HEK293 (cell line): ENCODE measurements at regions not wholly inside any gene's neighbourhood (a gene's known extent, or its start where the extent isn't known, plus 50 kb on each side); places are given as distances from the start of the nearest gene placed in this dataset.

Experiments
- CTCF ChIA-PET: fragments of 350-600 bp; formaldehyde crosslinking; extraction: SDS; loops from one replicate; lab custom pipeline; 2021; ENCODE audit warnings: antibody characterized with exemption; lab: Yijun Ruan, JAX
- POLR2A ChIA-PET: fragments of 300-600 bp; formaldehyde crosslinking; extraction: SDS; loops from one replicate; lab custom pipeline; 2020; ENCODE audit warnings: antibody characterized with exemption, inconsistent platforms; lab: Yijun Ruan, JAX
- H3K27ac ChIP-seq: fragments of 200-500 bp; sonication (Bioruptor generic); 2 replicates; pipeline ENCODE4 v1.5.1; 2014; ENCODE audit warnings: low read depth, low read length, control low read depth, inconsistent platforms; ENCODE audit errors: extremely low read depth
- H3K36me3 ChIP-seq, 2 experiments: fragments of 200-500 bp in 1 of 2; sonication (Bioruptor generic) in 1 of 2; 1 replicate in 1 of 2; 2 replicates in 1 of 2; pipeline ENCODE4 v1.5.1; 2014 to 2017; ENCODE audit warnings: inconsistent platforms in 2 of 2, low read length in 2 of 2; ENCODE audit not compliant: control insufficient read depth in 2 of 2, insufficient read depth in 1 of 2
- H3K4me1 ChIP-seq: fragments of 200-500 bp; sonication (Bioruptor generic); 2 replicates; pipeline ENCODE4 v1.5.1; 2014; ENCODE audit warnings: mild to moderate bottlenecking, low read length, inconsistent platforms; ENCODE audit not compliant: control insufficient read depth, insufficient read depth
- H3K4me3 ChIP-seq: 2 replicates; pipeline ENCODE4 v1.5.1; 2011; ENCODE audit warnings: low read depth, mild to moderate bottlenecking, control low read depth, low read length, moderate library complexity
- H3K9me3 ChIP-seq: fragments of 200-500 bp; sonication (Bioruptor generic); 2 replicates; pipeline ENCODE4 v1.5.1; 2014; ENCODE audit warnings: low read depth, low read length, inconsistent platforms; ENCODE audit not compliant: control insufficient read depth, insufficient read depth
- ATF2 ChIP-seq: fragments of 450-650 bp; formaldehyde crosslinking; IDR thresholded peaks from 2 replicates; pipeline ENCODE4 v1.5.1; 2016; ENCODE audit warnings: missing biosample characterization, missing genetic modification characterization, low read depth
- CTCF ChIP-seq: fragments of 450-650 bp; formaldehyde crosslinking; IDR thresholded peaks from 2 replicates; pipeline ENCODE4 v1.5.1; 2016; ENCODE audit warnings: missing biosample characterization, missing genetic modification characterization
- EGR2 ChIP-seq: fragments of 450-650 bp; formaldehyde crosslinking; IDR thresholded peaks from 2 replicates; pipeline ENCODE4 v1.5.1; 2016; ENCODE audit warnings: low read depth, missing biosample characterization, missing genetic modification characterization
- ELK4 ChIP-seq: IDR thresholded peaks from 2 replicates; pipeline ENCODE4 v1.6.1; 2011; ENCODE audit warnings: mild to moderate bottlenecking, low read depth, low read length, borderline replicate concordance
- FEZF1 ChIP-seq: fragments of 450-650 bp; formaldehyde crosslinking; IDR thresholded peaks from 2 replicates; pipeline ENCODE4 v1.5.1; 2016; ENCODE audit warnings: missing biosample characterization, missing genetic modification characterization
- GFI1B ChIP-seq: fragments of 450-650 bp; formaldehyde crosslinking; IDR thresholded peaks from 2 replicates; pipeline ENCODE4 v1.5.1; 2016; ENCODE audit warnings: missing biosample characterization, missing genetic modification characterization
- HOXA7 ChIP-seq: sonication (generic); formaldehyde crosslinking; IDR thresholded peaks from 2 replicates; pipeline ENCODE4 v1.8.1; 2022; ENCODE audit warnings: missing genetic modification reagents, borderline replicate concordance
- ZFHX2 ChIP-seq: fragments of 450-650 bp; formaldehyde crosslinking; conservative IDR thresholded peaks from 2 replicates; pipeline ENCODE4 v1.5.1; 2016; ENCODE audit warnings: missing biosample characterization, missing genetic modification characterization
- ZNF274 ChIP-seq, 2 experiments: fragments of 200-500 bp in 1 of 2; fragments of 450-650 bp in 1 of 2; sonication (Bioruptor generic) in 1 of 2; formaldehyde crosslinking in 1 of 2; IDR thresholded peaks; 2 replicates each; pipeline versions ENCODE4 v1.5.1 to v1.6.1; 2014 to 2016; ENCODE audit warnings: borderline replicate concordance in 1 of 2, inconsistent platforms in 1 of 2, low read length in 1 of 2, missing biosample characterization in 1 of 2, missing genetic modification characterization in 1 of 2
- ZNF311 ChIP-seq: fragments of 450-650 bp; formaldehyde crosslinking; IDR thresholded peaks from 2 replicates; pipeline ENCODE4 v1.5.1; 2017; ENCODE audit warnings: missing biosample characterization, missing genetic modification characterization, borderline replicate concordance
- ZNF366 ChIP-seq: fragments of 450-650 bp; formaldehyde crosslinking; conservative IDR thresholded peaks from 2 replicates; pipeline ENCODE4 v1.5.1; 2016; ENCODE audit warnings: missing biosample characterization, missing genetic modification characterization
- ZNF398 ChIP-seq: fragments of 450-650 bp; formaldehyde crosslinking; IDR thresholded peaks from 2 replicates; pipeline ENCODE4 v1.5.1; 2017; ENCODE audit warnings: missing biosample characterization, missing genetic modification characterization
- ZNF449 ChIP-seq: fragments of 450-650 bp; formaldehyde crosslinking; IDR thresholded peaks from 2 replicates; pipeline ENCODE4 v1.5.1; 2017; ENCODE audit warnings: missing biosample characterization, mild to moderate bottlenecking, missing genetic modification characterization, moderate library complexity
- ZNF623 ChIP-seq: fragments of 450-650 bp; formaldehyde crosslinking; IDR thresholded peaks from 2 replicates; pipeline ENCODE4 v1.5.1; 2016; ENCODE audit warnings: missing biosample characterization, missing genetic modification characterization
- ZNF624 ChIP-seq: fragments of 450-650 bp; formaldehyde crosslinking; IDR thresholded peaks from 2 replicates; pipeline ENCODE4 v1.5.1; 2017; ENCODE audit warnings: missing biosample characterization, missing genetic modification characterization
- ZNF664 ChIP-seq: fragments of 450-650 bp; formaldehyde crosslinking; IDR thresholded peaks from 2 replicates; pipeline ENCODE4 v1.5.1; 2016; ENCODE audit warnings: missing biosample characterization, missing genetic modification characterization
- ZNF692 ChIP-seq: fragments of 450-650 bp; formaldehyde crosslinking; IDR thresholded peaks from 2 replicates; pipeline ENCODE4 v1.5.1; 2016; ENCODE audit warnings: missing biosample characterization, missing genetic modification characterization
- ZNF843 ChIP-seq: fragments of 450-650 bp; formaldehyde crosslinking; IDR thresholded peaks from 2 replicates; pipeline ENCODE4 v1.5.1; 2016; ENCODE audit warnings: missing biosample characterization, missing genetic modification characterization
- ZSCAN18 ChIP-seq: fragments of 450-650 bp; formaldehyde crosslinking; IDR thresholded peaks from 2 replicates; pipeline ENCODE4 v1.5.1; 2016; ENCODE audit warnings: missing biosample characterization, missing genetic modification characterization

- TF ChIP-seq ATF2 (peak; percentile 33; the same call in 1 of the 2 replicates), EGR2 (tag by site-specific recombination) (peak; percentile 69), ZNF398 (tag by site-specific recombination) (peak; percentile 73), ZNF692 (tag by site-specific recombination) (peak; percentile 57; the same call in 1 of the 2 replicates), FEZF1 (tag by site-specific recombination) (peak; percentile 36; the same call in 1 of the 2 replicates), HOXA7 (CRISPR knock-in tag) (no peak), ZNF623 (tag by site-specific recombination) (no peak), ZNF274 (IDR thresholded peaks at IDR 0.05; ENCODE audit: low read length) (no peak), ZNF274 (tag by site-specific recombination; IDR thresholded peaks at IDR 0.05; ENCODE audit: borderline replicate concordance) (no peak), ZNF843 (tag by site-specific recombination) (0 out of 2 replicates have a peak, but pooled peaks have one; percentile 24), ZFHX2 (tag by site-specific recombination) (peak; percentile 78), ZNF366 (tag by site-specific recombination) (no peak)
- CTCF ChIA-PET: interaction anchor here (0.6 to 0.8 kb wide), 2 partner anchors 604 to 649 kb away, joined by 4 read pairs; no protein-coding TSS in a partner anchor
- H3K9me3 ChIP-seq: no peaks in the 10 kb centered on the region
- no peaks in the 10 kb centered on the region for H3K4me1 ChIP-seq
- H3K4me3 ChIP-seq: no peak overlapping the region
- no peak overlapping the region for H3K27ac ChIP-seq
- POLR2A ChIA-PET: no interaction called here
- H3K36me3 ChIP-seq: no peaks in the 10 kb centered on the region
Measured at GRCh38 chr1:193308438-193308837, 122.0 kb upstream of the B3GALT2 start.

- H3K36me3 ChIP-seq: no peaks in the 10 kb centered on the region
- H3K4me1 ChIP-seq: no peaks in the 10 kb centered on the region
- H3K9me3 ChIP-seq: no peaks in the 10 kb centered on the region
- ChIA-PET CTCF (no interaction called here), POLR2A (no interaction called here)
- H3K27ac ChIP-seq: no peak overlapping the region
- no peak overlapping the region for H3K4me3 ChIP-seq
- no peak for TF ChIP-seq ZNF664 (tag by site-specific recombination)
- no peak for TF ChIP-seq ZSCAN18 (tag by site-specific recombination)
- no peak for TF ChIP-seq ZNF624 (tag by site-specific recombination)
- no peak for TF ChIP-seq ZNF449 (tag by site-specific recombination)
- no peak for TF ChIP-seq CTCF (tag by site-specific recombination)
- TF ChIP-seq GFI1B (tag by site-specific recombination): no peak
- no peak for TF ChIP-seq ELK4
- TF ChIP-seq ZNF311 (tag by site-specific recombination): no peak
- TF ChIP-seq ZNF692 (tag by site-specific recombination): no peak
Measured at GRCh38 chr1:193306430-193306829, 120.0 kb upstream of the B3GALT2 start.
